Astrocyte (in vitro differentiated cells and primary cell): ENCODE measurements at regions not wholly inside any gene's neighbourhood (a gene's known extent, or its start where the extent isn't known, plus 50 kb on each side); places are given as distances from the start of the nearest gene placed in this dataset.

ENCODE experiments used
- EZH2 ChIP-seq: IDR thresholded peaks from 2 replicates; pipeline ENCODE4 v1.6.1; 2012; ENCODE audit warnings: mild to moderate bottlenecking, low read length, inconsistent platforms; ENCODE audit not compliant: insufficient read depth
- TF ChIP-seq, protein P1 (sequence below): IDR thresholded peaks from 2 replicates; pipeline ENCODE4 v1.5.1; 2011; ENCODE audit warnings: low read depth, mild to moderate bottlenecking, inconsistent platforms, low read length, moderate library complexity; ENCODE audit not compliant: insufficient read depth

DNA sequence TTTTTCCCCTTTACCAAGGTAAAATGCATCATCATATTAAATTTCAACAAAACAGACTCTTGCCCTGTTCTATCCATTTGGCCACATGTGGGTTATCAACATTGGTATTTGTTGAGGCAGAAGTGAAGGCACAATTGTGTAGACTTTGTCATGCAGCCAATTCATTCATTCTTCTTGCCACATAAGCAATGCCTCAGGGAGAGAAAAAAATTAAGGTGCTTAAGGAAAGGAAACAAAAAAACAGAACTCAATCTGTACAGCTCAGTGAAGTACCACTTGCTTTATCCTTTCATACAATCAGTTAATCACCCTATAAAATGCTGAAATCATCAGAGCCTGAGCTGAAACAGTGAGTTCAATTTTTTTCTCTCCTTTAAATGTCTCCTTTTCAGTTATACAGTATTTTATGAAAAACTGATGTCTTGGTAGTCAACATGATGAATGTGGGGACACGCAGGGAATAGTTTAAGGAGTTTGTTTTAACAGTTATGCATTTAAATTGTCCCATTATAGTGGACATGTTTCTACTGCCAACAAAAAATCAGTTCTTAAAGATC lies 588.9 kb downstream of the MFSD1 start:
- TF ChIP-seq, protein P1, sequence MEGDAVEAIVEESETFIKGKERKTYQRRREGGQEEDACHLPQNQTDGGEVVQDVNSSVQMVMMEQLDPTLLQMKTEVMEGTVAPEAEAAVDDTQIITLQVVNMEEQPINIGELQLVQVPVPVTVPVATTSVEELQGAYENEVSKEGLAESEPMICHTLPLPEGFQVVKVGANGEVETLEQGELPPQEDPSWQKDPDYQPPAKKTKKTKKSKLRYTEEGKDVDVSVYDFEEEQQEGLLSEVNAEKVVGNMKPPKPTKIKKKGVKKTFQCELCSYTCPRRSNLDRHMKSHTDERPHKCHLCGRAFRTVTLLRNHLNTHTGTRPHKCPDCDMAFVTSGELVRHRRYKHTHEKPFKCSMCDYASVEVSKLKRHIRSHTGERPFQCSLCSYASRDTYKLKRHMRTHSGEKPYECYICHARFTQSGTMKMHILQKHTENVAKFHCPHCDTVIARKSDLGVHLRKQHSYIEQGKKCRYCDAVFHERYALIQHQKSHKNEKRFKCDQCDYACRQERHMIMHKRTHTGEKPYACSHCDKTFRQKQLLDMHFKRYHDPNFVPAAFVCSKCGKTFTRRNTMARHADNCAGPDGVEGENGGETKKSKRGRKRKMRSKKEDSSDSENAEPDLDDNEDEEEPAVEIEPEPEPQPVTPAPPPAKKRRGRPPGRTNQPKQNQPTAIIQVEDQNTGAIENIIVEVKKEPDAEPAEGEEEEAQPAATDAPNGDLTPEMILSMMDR, result no peak
- TF ChIP-seq EZH2, result no peak
